A673 (cell line): ENCODE measurements at regions not wholly inside any gene's neighbourhood (a gene's known extent, or its start where the extent isn't known, plus 50 kb on each side); places are given as distances from the start of the nearest gene placed in this dataset.

Source experiments
- EZH2 ChIP-seq: fragments of 200-600 bp; sonication (generic); IDR thresholded peaks from 2 replicates; pipeline ENCODE4 v1.6.1; 2017; ENCODE audit warnings: borderline replicate concordance, low read depth, mild to moderate bottlenecking, mixed read lengths, antibody characterized with exemption, low read length; ENCODE audit not compliant: poor library complexity, severe bottlenecking
- TF ChIP-seq, protein P1 (sequence below): fragments of 300-800, 200-600 bp; sonication (generic); conservative IDR thresholded peaks from 2 replicates; pipeline ENCODE4 v1.5.1; 2017; ENCODE audit warnings: low read depth, mild to moderate bottlenecking, antibody characterized with exemption, low read length, moderate library complexity, mixed read lengths

DNA sequence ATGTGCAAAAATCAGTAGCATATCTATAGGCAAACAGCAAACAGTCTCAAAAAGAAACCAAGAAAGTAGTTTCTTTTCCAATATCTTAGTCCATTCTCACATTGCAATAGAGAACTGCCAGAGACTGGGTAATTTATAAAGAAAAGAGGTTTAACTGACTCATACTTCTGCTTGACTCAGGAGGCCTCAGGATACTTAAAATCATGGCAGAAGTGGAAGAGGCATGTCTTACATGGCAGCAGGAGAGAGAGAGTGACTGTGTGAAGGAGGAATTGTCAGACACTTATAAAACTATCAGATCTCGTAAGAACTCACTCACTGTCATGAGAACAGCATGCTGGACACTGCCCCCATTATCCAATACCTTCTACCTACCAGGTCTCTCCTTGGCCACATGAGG lies 327.9 kb upstream of the EPHA3 start:
- TF ChIP-seq, protein P1, sequence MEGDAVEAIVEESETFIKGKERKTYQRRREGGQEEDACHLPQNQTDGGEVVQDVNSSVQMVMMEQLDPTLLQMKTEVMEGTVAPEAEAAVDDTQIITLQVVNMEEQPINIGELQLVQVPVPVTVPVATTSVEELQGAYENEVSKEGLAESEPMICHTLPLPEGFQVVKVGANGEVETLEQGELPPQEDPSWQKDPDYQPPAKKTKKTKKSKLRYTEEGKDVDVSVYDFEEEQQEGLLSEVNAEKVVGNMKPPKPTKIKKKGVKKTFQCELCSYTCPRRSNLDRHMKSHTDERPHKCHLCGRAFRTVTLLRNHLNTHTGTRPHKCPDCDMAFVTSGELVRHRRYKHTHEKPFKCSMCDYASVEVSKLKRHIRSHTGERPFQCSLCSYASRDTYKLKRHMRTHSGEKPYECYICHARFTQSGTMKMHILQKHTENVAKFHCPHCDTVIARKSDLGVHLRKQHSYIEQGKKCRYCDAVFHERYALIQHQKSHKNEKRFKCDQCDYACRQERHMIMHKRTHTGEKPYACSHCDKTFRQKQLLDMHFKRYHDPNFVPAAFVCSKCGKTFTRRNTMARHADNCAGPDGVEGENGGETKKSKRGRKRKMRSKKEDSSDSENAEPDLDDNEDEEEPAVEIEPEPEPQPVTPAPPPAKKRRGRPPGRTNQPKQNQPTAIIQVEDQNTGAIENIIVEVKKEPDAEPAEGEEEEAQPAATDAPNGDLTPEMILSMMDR, result no peak
- TF ChIP-seq EZH2, result no peak
